ENCODE measurements at regions not wholly inside any gene's neighbourhood (a gene's known extent, or its start where the extent isn't known, plus 50 kb on each side); places are given as distances from the start of the nearest gene placed in this dataset.

GRCh38 chr22:27101288-27101687 lies 443.9 kb downstream of the MIAT start:
- TF ChIP-seq POLR2AphosphoS5 (IDR thresholded peaks at IDR 0.05) (no peak), CTCF (IDR thresholded peaks at IDR 0.05) (no peak), POLR2A (IDR thresholded peaks at IDR 0.05) (no peak)

All from suprapubic skin (tissue), 4 donors.